ENCODE measurements at regions not wholly inside any gene's neighbourhood (a gene's known extent, or its start where the extent isn't known, plus 50 kb on each side); places are given as distances from the start of the nearest gene placed in this dataset.

GRCh38 chr3:82800248-82800647, 1038.8 kb upstream of the GBE1 start:
- no peaks in the 10 kb centered on the region for H3K4me1 ChIP-seq
- no peak for TF ChIP-seq CTCF (IDR thresholded peaks at IDR 0.05)
- H3K27me3 ChIP-seq = no peaks in the 10 kb centered on the region
- H3K9me3 ChIP-seq = no peaks in the 10 kb centered on the region
- ATAC-seq (no peak), DNase-seq (no peak)
- H3K27ac ChIP-seq = no peak overlapping the region
- intact Hi-C loops (cut with DNase I) = no loop called here
- no peaks in the 10 kb centered on the region for H3K36me3 ChIP-seq
- no peak overlapping the region for H3K4me3 ChIP-seq

- intact Hi-C loops (cut with DNase I) = no loop called here
- DNase-seq = no peak
- Histone ChIP-seq H3K4me1 (no peaks in the 10 kb centered on the region), H3K4me3 (no peak overlapping the region), H3K9me3 (no peaks in the 10 kb centered on the region), H3K36me3 (no peaks in the 10 kb centered on the region), H3K27ac (no peak overlapping the region), H3K27me3 (no peaks in the 10 kb centered on the region)
- TF ChIP-seq CTCF (IDR thresholded peaks at IDR 0.05) = no peak
- ATAC-seq = no peak
- WGBS, 2 donors = 89 to 92% methylated on average over 1 of the region's 1 CpG
Measured at GRCh38 chr3:82796765-82797164, 1035.3 kb upstream of the GBE1 start.

GRCh38 chr3:82791241-82791640, 1029.8 kb upstream of the GBE1 start:
- no peak overlapping the region for H3K4me3 ChIP-seq
- WGBS, 2 donors = 91 to 94% methylated on average over 11 of the region's 11 CpGs
- H3K27me3 ChIP-seq = no peaks in the 10 kb centered on the region
- H3K36me3 ChIP-seq = no peaks in the 10 kb centered on the region
- DNase-seq (no peak), ATAC-seq (no peak)
- H3K4me1 ChIP-seq = no peaks in the 10 kb centered on the region
- no peak overlapping the region for H3K27ac ChIP-seq
- intact Hi-C loops (cut with DNase I) = no loop called here
- TF ChIP-seq CTCF (IDR thresholded peaks at IDR 0.05) = no peak
- H3K9me3 ChIP-seq = peaks cover 0 to 2% (median 0%) of the 10 kb centered on the region in 11 donors

GRCh38 chr3:82790307-82791097, 1029.1 kb upstream of the GBE1 start:
- WGBS, 2 donors = 78 to 79% methylated on average over 13 of the region's 13 CpGs
- DNase-seq (no peak), ATAC-seq (no peak)
- no peaks in the 10 kb centered on the region for H3K4me1 ChIP-seq
- TF ChIP-seq CTCF (IDR thresholded peaks at IDR 0.05) = no peak
- H3K27me3 ChIP-seq = no peaks in the 10 kb centered on the region
- no peak overlapping the region for H3K27ac ChIP-seq
- H3K36me3 ChIP-seq = no peaks in the 10 kb centered on the region
- H3K4me3 ChIP-seq = no peak overlapping the region
- intact Hi-C loops (cut with DNase I) = no loop called here
- peaks cover 0 to 4% (median 0%) of the 10 kb centered on the region in 11 donors for H3K9me3 ChIP-seq

Data from heart right ventricle (tissue), 16 donors.